SK-N-SH treated with all-trans-retinoic acid at 6 μM for 48 hours (cell line): ENCODE measurements at regions not wholly inside any gene's neighbourhood (a gene's known extent, or its start where the extent isn't known, plus 50 kb on each side); places are given as distances from the start of the nearest gene placed in this dataset.

Experiments used
- ATAC-seq: fragments of 200-7000 bp; cut with Tn5 transposase; 3 replicates; pipeline ENCODE4 v1.9.1; 2020; ENCODE audit warnings: mild to moderate bottlenecking, moderate library complexity
- ARNTL ChIP-seq: fragments of 450-650 bp; formaldehyde crosslinking; IDR thresholded peaks from 2 replicates; pipeline ENCODE4 v1.5.0; 2020; ENCODE audit warnings: low read depth, mild to moderate bottlenecking, moderate library complexity, borderline replicate concordance
- BACH2 ChIP-seq: fragments of 250-450 bp; sonication (Bioruptor Pico); IDR thresholded peaks from 2 replicates; pipeline ENCODE4 v1.9.0; 2021; ENCODE audit warnings: mild to moderate bottlenecking, borderline replicate concordance
- CREB5 ChIP-seq: fragments of 250-450 bp; sonication (Bioruptor Pico); IDR thresholded peaks from 2 replicates; pipeline ENCODE4 v1.5.1; 2020; ENCODE audit warnings: low read depth, mild to moderate bottlenecking, moderate library complexity
- CSDC2 ChIP-seq: fragments of 250-450 bp; sonication (Bioruptor Pico); IDR thresholded peaks from 2 replicates; pipeline ENCODE4 v1.5.0; 2020; ENCODE audit warnings: mild to moderate bottlenecking, moderate library complexity
- CSRNP3 ChIP-seq: fragments of 250-450 bp; sonication (Bioruptor Pico); IDR thresholded peaks from 2 replicates; pipeline ENCODE4 v1.5.1; 2021; ENCODE audit warnings: mild to moderate bottlenecking, moderate library complexity
- ESRRG ChIP-seq: fragments of 250-450 bp; sonication (Bioruptor Pico); IDR thresholded peaks from 2 replicates; pipeline ENCODE4 v1.6.1; 2021; ENCODE audit warnings: mild to moderate bottlenecking
- GLIS3 ChIP-seq: fragments of 250-450 bp; sonication (Bioruptor Pico); IDR thresholded peaks from 2 replicates; pipeline ENCODE4 v1.5.0; 2020; ENCODE audit warnings: mild to moderate bottlenecking, moderate library complexity
- ISL1 ChIP-seq: fragments of 250-450 bp; sonication (Bioruptor Pico); IDR thresholded peaks from 2 replicates; pipeline ENCODE4 v2.1.2; 2022; ENCODE audit warnings: mild to moderate bottlenecking, moderate library complexity
- PATZ1 ChIP-seq: fragments of 250-450 bp; sonication (Bioruptor Pico); IDR thresholded peaks from 2 replicates; pipeline ENCODE4 v1.8.0; 2020; ENCODE audit warnings: mild to moderate bottlenecking, moderate library complexity, borderline replicate concordance
- POU6F1 ChIP-seq: fragments of 250-450 bp; sonication (Bioruptor Pico); IDR thresholded peaks from 2 replicates; pipeline ENCODE4 v1.8.0; 2021; ENCODE audit warnings: low read depth, mild to moderate bottlenecking, moderate library complexity, borderline replicate concordance
- PPARA ChIP-seq: fragments of 250-450 bp; sonication (Bioruptor Pico); IDR thresholded peaks from 2 replicates; pipeline ENCODE4 v1.5.0; 2020; ENCODE audit warnings: mild to moderate bottlenecking, borderline replicate concordance
- RARB ChIP-seq: fragments of 250-450 bp; sonication (Bioruptor Pico); IDR thresholded peaks from 2 replicates; pipeline ENCODE4 v1.8.0; 2021; ENCODE audit warnings: mild to moderate bottlenecking, moderate library complexity
- SNAI2 ChIP-seq: fragments of 250-450 bp; sonication (Bioruptor Pico); IDR thresholded peaks from 2 replicates; pipeline ENCODE4 v1.5.0; 2020; ENCODE audit warnings: mild to moderate bottlenecking, moderate library complexity
- TCF4 ChIP-seq: fragments of 250-450 bp; sonication (Bioruptor Pico); IDR thresholded peaks from 2 replicates; pipeline ENCODE4 v1.8.0; 2021; ENCODE audit warnings: mild to moderate bottlenecking, moderate library complexity, borderline replicate concordance
- TOX ChIP-seq: fragments of 250-450 bp; sonication (Bioruptor Pico); IDR thresholded peaks from 2 replicates; pipeline ENCODE4 v1.8.0; 2021; ENCODE audit warnings: mild to moderate bottlenecking, moderate library complexity, borderline replicate concordance
- ZFP30 ChIP-seq: fragments of 450-650 bp; formaldehyde crosslinking; IDR thresholded peaks from 2 replicates; pipeline ENCODE4 v1.5.0; 2022; ENCODE audit warnings: mild to moderate bottlenecking, moderate library complexity
- ZNF565 ChIP-seq: fragments of 450-650 bp; formaldehyde crosslinking; conservative IDR thresholded peaks from 2 replicates; pipeline ENCODE4 v1.5.0; 2020; ENCODE audit warnings: low read depth, mild to moderate bottlenecking, moderate library complexity
- ZNF70 ChIP-seq: fragments of 450-650 bp; formaldehyde crosslinking; IDR thresholded peaks from 2 replicates; pipeline ENCODE4 v1.5.0; 2020; ENCODE audit warnings: mild to moderate bottlenecking, moderate library complexity
- ZNF8 ChIP-seq: fragments of 450-650 bp; formaldehyde crosslinking; IDR thresholded peaks from 2 replicates; pipeline ENCODE4 v1.5.0; 2020; ENCODE audit warnings: mild to moderate bottlenecking, moderate library complexity

DNA sequence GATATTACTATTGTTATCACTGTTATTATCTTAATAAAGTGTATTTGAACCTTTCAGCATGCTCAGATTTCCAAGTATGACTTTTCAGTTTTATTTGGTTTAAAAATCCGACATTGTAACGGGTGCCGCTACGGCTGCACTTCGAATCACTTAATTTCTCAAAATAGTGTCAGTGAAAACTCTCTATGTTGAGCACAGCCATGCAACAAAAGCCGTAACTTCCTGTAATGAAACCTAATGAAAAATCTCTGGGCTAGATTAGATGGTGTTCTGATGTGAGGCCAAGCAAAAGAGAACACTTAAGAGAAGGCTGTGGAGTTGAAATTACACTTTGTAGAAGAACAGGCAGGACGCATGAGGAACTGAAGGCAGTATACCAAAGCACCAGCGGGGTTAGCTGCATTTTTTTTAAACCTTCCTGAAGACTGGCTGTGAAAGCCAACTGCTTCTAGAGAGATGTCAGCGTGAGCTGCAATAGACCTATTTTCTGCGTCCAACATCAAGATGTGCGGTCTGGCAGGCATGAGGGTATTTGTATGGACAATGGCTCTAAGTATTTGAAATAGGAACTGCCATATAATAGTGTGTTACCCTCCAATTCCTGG, 1545.0 kb upstream of the GOT2 start:
- no peak for TF ChIP-seq PATZ1 (CRISPR knock-in tag)
- TF ChIP-seq CSDC2 (CRISPR knock-in tag), result no peak
- TF ChIP-seq ZNF8 (CRISPR knock-in tag), result no peak
- TF ChIP-seq ZFP30 (CRISPR knock-in tag), result no peak
- no peak for TF ChIP-seq RARB (CRISPR knock-in tag)
- no peak for TF ChIP-seq ZNF70 (CRISPR knock-in tag)
- ATAC-seq, result no peak

DNA sequence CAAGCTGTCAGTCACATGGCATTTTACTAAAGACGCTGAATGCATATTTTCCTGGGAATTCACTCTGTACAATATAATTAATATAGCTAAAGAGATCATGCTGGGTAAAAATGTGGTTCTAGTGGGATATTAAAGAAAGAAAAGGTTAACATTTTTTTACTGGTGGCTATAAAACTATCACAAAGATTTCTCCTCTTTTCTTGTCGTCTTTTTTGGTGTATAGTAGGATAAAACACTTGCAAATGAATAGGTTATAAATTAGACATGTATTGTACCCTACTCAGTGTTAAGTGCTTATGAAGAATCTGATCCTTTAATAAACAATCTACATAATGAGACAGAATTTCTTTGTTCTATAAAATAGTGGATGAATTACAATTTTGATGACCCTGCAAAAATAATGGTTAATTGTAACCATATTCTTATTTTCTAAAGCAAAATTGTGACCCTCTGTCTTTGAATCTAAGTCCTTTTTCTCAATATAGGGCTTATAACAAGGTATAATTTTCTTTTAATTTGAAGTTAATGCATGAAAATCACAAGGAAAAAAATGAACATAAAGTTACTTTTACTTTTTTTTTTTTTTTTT, 1540.4 kb upstream of the GOT2 start:
- ATAC-seq, result no peak
- TF ChIP-seq CREB5 (CRISPR knock-in tag) (no peak), CSRNP3 (no peak), PPARA (CRISPR knock-in tag) (no peak), ESRRG (CRISPR knock-in tag) (no peak), ZFP30 (CRISPR knock-in tag) (no peak), ARNTL (no peak), TCF4 (no peak), PATZ1 (CRISPR knock-in tag) (no peak), ZNF70 (CRISPR knock-in tag) (no peak), ISL1 (CRISPR knock-in tag) (no peak), GLIS3 (CRISPR knock-in tag) (no peak), BACH2 (CRISPR knock-in tag) (no peak), POU6F1 (no peak), ZNF565 (no peak), SNAI2 (CRISPR knock-in tag) (no peak)

DNA sequence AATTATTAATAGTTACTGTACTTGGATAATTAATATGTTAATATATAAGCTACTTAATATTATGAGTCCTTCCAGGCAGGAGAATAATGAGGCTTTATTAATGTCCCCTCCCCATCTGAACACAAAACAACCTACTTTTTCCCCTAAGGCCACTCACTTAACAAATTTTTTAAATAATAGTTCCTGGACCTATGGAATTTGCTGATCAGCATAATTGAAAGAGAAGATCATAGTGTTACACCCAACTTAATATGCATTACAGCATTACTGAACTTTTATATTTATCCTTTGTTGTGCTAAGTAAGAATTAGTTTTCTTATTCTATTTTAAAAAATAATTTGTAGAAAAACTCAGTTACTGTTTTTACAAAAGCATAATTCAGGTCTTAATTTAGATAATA, 1537.7 kb upstream of the GOT2 start:
- ATAC-seq, result no peak
- TF ChIP-seq ARNTL (no peak), CSDC2 (CRISPR knock-in tag) (no peak), TOX (no peak), POU6F1 (no peak), RARB (CRISPR knock-in tag) (no peak), BACH2 (CRISPR knock-in tag) (no peak), PATZ1 (CRISPR knock-in tag) (no peak), TCF4 (no peak), GLIS3 (CRISPR knock-in tag) (no peak), ESRRG (CRISPR knock-in tag) (no peak), ZFP30 (CRISPR knock-in tag) (no peak), ZNF70 (CRISPR knock-in tag) (no peak), PPARA (CRISPR knock-in tag) (no peak)
